Adipocyte (in vitro differentiated cells): ENCODE measurements at regions not wholly inside any gene's neighbourhood (a gene's known extent, or its start where the extent isn't known, plus 50 kb on each side); places are given as distances from the start of the nearest gene placed in this dataset.
A peak's percentile ranks its signal among the peaks of the same experiment; 100 is the strongest.

ENCODE experiments used
- DNase-seq: peaks from one replicate; pipeline ENCODE4 v3.0.0-alpha.2; 2015; ENCODE audit warnings: low read depth
- H3K27me3 ChIP-seq: replicated peaks from 2 replicates; pipeline ENCODE4 v1.7.0; 2013; ENCODE audit warnings: mild to moderate bottlenecking, low read length, moderate library complexity; ENCODE audit not compliant: control insufficient read depth, insufficient read depth
- H3K36me3 ChIP-seq: 2 replicates; pipeline ENCODE4 v1.7.0; 2013; ENCODE audit warnings: low read length, mild to moderate bottlenecking, moderate library complexity; ENCODE audit not compliant: control insufficient read depth, insufficient read depth, severe bottlenecking
- H3K4me1 ChIP-seq: 2 replicates; pipeline ENCODE4 v1.7.0; 2013; ENCODE audit warnings: mild to moderate bottlenecking, low read length, moderate library complexity; ENCODE audit not compliant: control insufficient read depth, insufficient read depth
- H3K4me3 ChIP-seq: 2 replicates; pipeline ENCODE4 v1.7.0; 2013; ENCODE audit warnings: mild to moderate bottlenecking, low read length, moderate library complexity
- H3K9ac ChIP-seq: 2 replicates; pipeline ENCODE4 v1.7.0; 2013; ENCODE audit warnings: mild to moderate bottlenecking, low read length, moderate library complexity
- H3K9me3 ChIP-seq: 2 replicates; pipeline ENCODE4 v1.7.0; 2013; ENCODE audit warnings: mild to moderate bottlenecking, low read length, moderate library complexity; ENCODE audit not compliant: control insufficient read depth

- Histone ChIP-seq H3K9ac (no peak overlapping the region), H3K27me3 (no peaks in the 10 kb centered on the region), H3K4me3 (no peak overlapping the region), H3K9me3 (peaks cover 2% of the 10 kb centered on the region), H3K4me1 (peaks cover 15% of the 10 kb centered on the region), H3K36me3 (no peaks in the 10 kb centered on the region)
- peak; percentile 95 for DNase-seq
Observed at GRCh38 chr2:220198896-220199295, 571.5 kb downstream of the SLC4A3 start.

GRCh38 chr2:220202066-220202465 is 574.6 kb downstream of the SLC4A3 start:
- Histone ChIP-seq H3K4me3 (no peak overlapping the region), H3K4me1 (peaks cover 15% of the 10 kb centered on the region), H3K36me3 (no peaks in the 10 kb centered on the region), H3K27me3 (no peaks in the 10 kb centered on the region), H3K9ac (no peak overlapping the region), H3K9me3 (peaks cover 2% of the 10 kb centered on the region)
- no peak for DNase-seq

- Histone ChIP-seq H3K9me3 (no peaks in the 10 kb centered on the region), H3K9ac (no peak overlapping the region), H3K4me1 (no peaks in the 10 kb centered on the region), H3K27me3 (no peaks in the 10 kb centered on the region), H3K4me3 (no peak overlapping the region), H3K36me3 (no peaks in the 10 kb centered on the region)
- DNase-seq = no peak
Observed at GRCh38 chr2:220209093-220209492, 581.7 kb downstream of the SLC4A3 start.

- H3K9me3 ChIP-seq = no peaks in the 10 kb centered on the region
- no peak overlapping the region for H3K4me3 ChIP-seq
- H3K9ac ChIP-seq = no peak overlapping the region
- no peaks in the 10 kb centered on the region for H3K36me3 ChIP-seq
- no peaks in the 10 kb centered on the region for H3K4me1 ChIP-seq
- no peaks in the 10 kb centered on the region for H3K27me3 ChIP-seq
- no peak for DNase-seq
Observed at GRCh38 chr2:220209751-220210150, 582.3 kb downstream of the SLC4A3 start.

GRCh38 chr2:220212296-220213080 is 585.1 kb downstream of the SLC4A3 start:
- Histone ChIP-seq H3K9ac (no peak overlapping the region), H3K36me3 (no peaks in the 10 kb centered on the region), H3K9me3 (no peaks in the 10 kb centered on the region), H3K4me1 (no peaks in the 10 kb centered on the region), H3K4me3 (no peak overlapping the region), H3K27me3 (no peaks in the 10 kb centered on the region)
- DNase-seq = no peak

- H3K4me3 ChIP-seq = no peak overlapping the region
- no peaks in the 10 kb centered on the region for H3K4me1 ChIP-seq
- DNase-seq = no peak
- H3K27me3 ChIP-seq = no peaks in the 10 kb centered on the region
- no peaks in the 10 kb centered on the region for H3K36me3 ChIP-seq
- H3K9me3 ChIP-seq = no peaks in the 10 kb centered on the region
- no peak overlapping the region for H3K9ac ChIP-seq
Observed at GRCh38 chr2:220215785-220216184, 588.4 kb downstream of the SLC4A3 start.

GRCh38 chr2:220219371-220219770 is 591.9 kb downstream of the SLC4A3 start:
- H3K36me3 ChIP-seq = no peaks in the 10 kb centered on the region
- H3K4me1 ChIP-seq = peaks cover 4% of the 10 kb centered on the region
- no peak overlapping the region for H3K4me3 ChIP-seq
- no peaks in the 10 kb centered on the region for H3K9me3 ChIP-seq
- DNase-seq = no peak
- no peak overlapping the region for H3K9ac ChIP-seq
- H3K27me3 ChIP-seq = no peaks in the 10 kb centered on the region

GRCh38 chr2:220220009-220220408 is 592.6 kb downstream of the SLC4A3 start:
- DNase-seq = no peak
- H3K36me3 ChIP-seq = no peaks in the 10 kb centered on the region

GRCh38 chr2:220221992-220222391 is 594.6 kb downstream of the SLC4A3 start:
- Histone ChIP-seq H3K9me3 (no peaks in the 10 kb centered on the region), H3K4me1 (peaks cover 28% of the 10 kb centered on the region), H3K36me3 (no peaks in the 10 kb centered on the region), H3K27me3 (no peaks in the 10 kb centered on the region), H3K4me3 (no peak overlapping the region), H3K9ac (no peak overlapping the region)
- no peak for DNase-seq

More at GRCh38 chr2:220220009-220220408, 592.6 kb downstream of the SLC4A3 start:
- Histone ChIP-seq H3K27me3 (no peaks in the 10 kb centered on the region), H3K4me1 (peaks cover 10% of the 10 kb centered on the region), H3K9me3 (no peaks in the 10 kb centered on the region), H3K9ac (no peak overlapping the region), H3K4me3 (no peak overlapping the region)

GRCh38 chr2:220224691-220225543 is 597.5 kb downstream of the SLC4A3 start:
- peak; percentile 92 for DNase-seq
- Histone ChIP-seq H3K4me3 (no peak overlapping the region), H3K9me3 (no peaks in the 10 kb centered on the region), H3K36me3 (no peaks in the 10 kb centered on the region), H3K4me1 (peaks cover 48% of the 10 kb centered on the region), H3K9ac (no peak overlapping the region), H3K27me3 (no peaks in the 10 kb centered on the region)

- Histone ChIP-seq H3K9ac (no peak overlapping the region), H3K4me1 (peaks cover 52% of the 10 kb centered on the region), H3K9me3 (no peaks in the 10 kb centered on the region), H3K4me3 (no peak overlapping the region), H3K27me3 (no peaks in the 10 kb centered on the region), H3K36me3 (no peaks in the 10 kb centered on the region)
- DNase-seq = peak; percentile 4
Observed at GRCh38 chr2:220226076-220226475, 598.6 kb downstream of the SLC4A3 start.
